HCT116 (cell line): ENCODE measurements at regions not wholly inside any gene's neighbourhood (a gene's known extent, or its start where the extent isn't known, plus 50 kb on each side); places are given as distances from the start of the nearest gene placed in this dataset.

Source experiments
- ATAC-seq: fragments of 200-7000 bp; cut with Tn5 transposase; 2 replicates; pipeline ENCODE4 v1.9.1; 2020; ENCODE audit warnings: mild to moderate bottlenecking, moderate library complexity
- BruUV-seq: library from RNA; stranded (reverse); fragments of 400-500 nt; replicated peaks from 2 replicates; lab custom pipeline; 2021; lab: Mats Ljungman, UMichigan
- CTCF ChIA-PET: fragments of 300-600 bp; sonication (Branson Sonifier 250); formaldehyde crosslinking; loops from one replicate; lab custom pipeline; 2021; ENCODE audit warnings: antibody characterized with exemption; lab: Charles Lee
- POLR2A ChIA-PET: fragments of 300-600, 350-600 bp; sonication (Branson Sonifier 250); formaldehyde crosslinking; loops from one replicate; lab custom pipeline; 2021; ENCODE audit warnings: antibody characterized with exemption; lab: Charles Lee
- RAD21 ChIA-PET, 2 experiments: fragments of 300-600 bp; sonication (Branson Sonifier 250); formaldehyde crosslinking; loops; one replicate each; lab custom pipeline; 2023; ENCODE audit warnings: low total read pairs in 2 of 2; ENCODE audit not compliant: uncharacterized antibody in 2 of 2, unreplicated experiment in 2 of 2, low non-redundant PET in 1 of 2; lab: Charles Lee
- DNase-seq: peaks from one replicate; pipeline ENCODE4 v3.0.0-alpha.2; 2010; ENCODE audit warnings: low read depth, low spot score
- H2AFZ ChIP-seq: fragments of 200-600 bp; shearing (Covaris generic), sonication (generic); 2 replicates; pipeline ENCODE4 v1.6.1; 2017; ENCODE audit warnings: low read depth, mixed run types, mixed read lengths, antibody characterized with exemption, low read length; ENCODE audit not compliant: poor library complexity, severe bottlenecking
- H3K27ac ChIP-seq: 2 replicates; pipeline ENCODE4 v1.5.1; 2012; ENCODE audit warnings: low read depth, low read length
- H3K27me3 ChIP-seq: fragments of 200-600 bp; sonication (generic); 2 replicates; pipeline ENCODE4 v1.6.1; 2016; ENCODE audit warnings: mixed run types, low read length, mixed read lengths; ENCODE audit not compliant: insufficient read depth
- H3K36me3 ChIP-seq, 2 experiments: fragments of 200-500 bp in 1 of 2; fragments of 200-600 bp in 1 of 2; sonication (Bioruptor generic) in 1 of 2; sonication (generic) in 1 of 2; 2 replicates each; pipeline versions ENCODE4 v1.5.1 to v1.6.1; 2014 to 2016; ENCODE audit warnings: low read length in 2 of 2, inconsistent platforms in 1 of 2, mixed read lengths in 1 of 2, mixed run types in 1 of 2; ENCODE audit not compliant: insufficient read depth in 2 of 2, control insufficient read depth in 1 of 2
- H3K4me1 ChIP-seq, 2 experiments: fragments of 200-600 bp in 1 of 2; sonication (generic) in 1 of 2; 2 replicates each; pipeline versions ENCODE4 v1.5.1 to v1.6.1; 2012 to 2017; ENCODE audit warnings: low read length in 2 of 2, inconsistent platforms in 1 of 2, mild to moderate bottlenecking in 1 of 2, mixed read lengths in 1 of 2, mixed run types in 1 of 2, moderate library complexity in 1 of 2; ENCODE audit not compliant: insufficient read depth in 2 of 2, control insufficient read depth in 1 of 2
- H3K4me2 ChIP-seq: fragments of 200-600 bp; sonication (generic); 2 replicates; pipeline ENCODE4 v1.6.1; 2017; ENCODE audit warnings: mixed run types, low read length, mixed read lengths
- H3K4me3 ChIP-seq, 2 experiments: fragments of 200-600 bp in 1 of 2; sonication (generic) in 1 of 2; replicated peaks in 1 of 2; 2 replicates each; pipeline ENCODE4 v1.5.1; 2011 to 2016; ENCODE audit warnings: low read length in 2 of 2, control low read depth in 1 of 2, low read depth in 1 of 2, mild to moderate bottlenecking in 1 of 2, mixed read lengths in 1 of 2, mixed run types in 1 of 2
- H3K79me2 ChIP-seq: fragments of 200-600 bp; sonication (generic); 2 replicates; pipeline ENCODE4 v1.6.1; 2017; ENCODE audit warnings: mild to moderate bottlenecking, mixed run types, low read length, moderate library complexity, mixed read lengths; ENCODE audit not compliant: insufficient read depth
- H3K9ac ChIP-seq: fragments of 200-600 bp; sonication (generic); 2 replicates; pipeline ENCODE4 v1.6.1; 2016; ENCODE audit warnings: low read length, mixed read lengths
- H3K9me2 ChIP-seq: fragments of 200-600 bp; sonication (generic), shearing (Covaris generic); 2 replicates; pipeline ENCODE4 v1.6.1; 2017; ENCODE audit warnings: mixed run types, mild to moderate bottlenecking, moderate library complexity; ENCODE audit not compliant: insufficient read depth
- H3K9me3 ChIP-seq, 2 experiments: fragments of 200-500 bp in 1 of 2; fragments of 200-600 bp in 1 of 2; sonication (Bioruptor generic) in 1 of 2; sonication (generic) in 1 of 2; 2 replicates each; pipeline ENCODE4 v1.6.1; 2014 to 2017; ENCODE audit warnings: low read length in 2 of 2, mixed read lengths in 2 of 2, inconsistent platforms in 1 of 2, low read depth in 1 of 2, mild to moderate bottlenecking in 1 of 2, mixed run types in 1 of 2, moderate library complexity in 1 of 2; ENCODE audit not compliant: control insufficient read depth in 1 of 2, insufficient read depth in 1 of 2
- H4K20me1 ChIP-seq: fragments of 200-600 bp; sonication (generic), shearing (Covaris generic); 2 replicates; pipeline ENCODE4 v1.6.1; 2017; ENCODE audit warnings: mixed run types, mild to moderate bottlenecking, moderate library complexity; ENCODE audit not compliant: insufficient read depth
- CTCF ChIP-seq, 3 experiments: fragments of 200-600 bp in 1 of 3; sonication (generic) in 1 of 3; IDR thresholded peaks in 2 of 3; conservative IDR thresholded peaks in 1 of 3; 2 replicates each; pipeline ENCODE4 v1.5.1; 2012 to 2017; ENCODE audit warnings: low read depth in 2 of 3, low read length in 2 of 3, antibody characterized with exemption in 1 of 3, borderline replicate concordance in 1 of 3, control low read depth in 1 of 3, mild to moderate bottlenecking in 1 of 3, mixed read lengths in 1 of 3, mixed run types in 1 of 3, moderate library complexity in 1 of 3; ENCODE audit not compliant: insufficient read depth in 1 of 3
- EZH2 ChIP-seq: fragments of 200-600 bp; sonication (generic); IDR thresholded peaks from 2 replicates; pipeline ENCODE4 v1.6.1; 2017; ENCODE audit warnings: antibody characterized with exemption, mixed run types
- FOSL1 ChIP-seq: IDR thresholded peaks from 2 replicates; pipeline ENCODE4 v1.6.1; 2012; ENCODE audit warnings: low read depth
- JUND ChIP-seq: IDR thresholded peaks from 2 replicates; pipeline ENCODE4 v1.6.1; 2012
- MAX ChIP-seq: IDR thresholded peaks from 2 replicates; pipeline ENCODE4 v1.6.1; 2012
- POLR2A ChIP-seq: IDR thresholded peaks from 2 replicates; pipeline ENCODE4 v1.7.0; 2011; ENCODE audit warnings: borderline replicate concordance; ENCODE audit not compliant: insufficient read depth, insufficient read length; ENCODE audit errors: extremely low read depth
- TCF7L2 ChIP-seq: IDR thresholded peaks from 2 replicates; pipeline ENCODE4 v1.7.0; 2011; ENCODE audit warnings: borderline replicate concordance, inconsistent platforms; ENCODE audit not compliant: insufficient read depth, insufficient read length; ENCODE audit errors: extremely low read depth
- YY1 ChIP-seq: IDR thresholded peaks from 2 replicates; pipeline ENCODE4 v1.6.1; 2011; ENCODE audit warnings: low read length, low read depth, moderate library complexity, mild to moderate bottlenecking; ENCODE audit not compliant: insufficient replicate concordance; ENCODE audit errors: extremely low read depth
- ZNF274 ChIP-seq: fragments of 200-500 bp; sonication (Bioruptor generic); IDR thresholded peaks from 2 replicates; pipeline ENCODE4 v1.6.1; 2014; ENCODE audit warnings: mild to moderate bottlenecking, low read depth, low read length, inconsistent platforms
- intact Hi-C: fragments of 100-400 bp; cut with micrococcal nuclease; formaldehyde crosslinking; loops from 2 replicates; pipeline ENCODE4 v1.10.0; 2022

- no peak overlapping the region for H2AFZ ChIP-seq
- H3K4me1 ChIP-seq: peaks cover 0 to 17% of the 10 kb centered on the region in 2 experiments; a peak in 1 of 4 replicates
- intact Hi-C loops: no loop called here
- no peaks in the 10 kb centered on the region for H3K27me3 ChIP-seq
- no peaks in the 10 kb centered on the region for H3K79me2 ChIP-seq
- TF ChIP-seq JUND (no peak), ZNF274 (no peak), TCF7L2 (no peak), CTCF (IDR thresholded peaks at IDR 0.05 in 2 of 3, conservative IDR thresholded peaks at IDR 0.05 in 1 of 3; ENCODE audit: borderline replicate concordance in 1 of 3, insufficient read depth in 1 of 3, low read depth in 2 of 3, low read length in 2 of 3) (no peak), FOSL1 (no peak), EZH2 (no peak), POLR2A (no peak), MAX (no peak), YY1 (no peak)
- ChIA-PET CTCF (no interaction called here), RAD21 (no interaction called here), POLR2A (no interaction called here)
- no peak overlapping the region for H3K9ac ChIP-seq
- DNase-seq (no peak), ATAC-seq (no peak)
- no peaks in the 10 kb centered on the region for H4K20me1 ChIP-seq
- H3K9me2 ChIP-seq: no peaks in the 10 kb centered on the region
- BruUV-seq: no TSS peak
- no peak overlapping the region for H3K27ac ChIP-seq
- no peaks in the 10 kb centered on the region for H3K9me3 ChIP-seq
- no peak overlapping the region for H3K4me3 ChIP-seq
- no peak overlapping the region for H3K4me2 ChIP-seq
- H3K36me3 ChIP-seq: no peaks in the 10 kb centered on the region
Measured at GRCh38 chr16:86635926-86636325, 57.6 kb downstream of the FOXL1 start.
